ENCODE measurements at regions not wholly inside any gene's neighbourhood (a gene's known extent, or its start where the extent isn't known, plus 50 kb on each side); places are given as distances from the start of the nearest gene placed in this dataset.

DNA sequence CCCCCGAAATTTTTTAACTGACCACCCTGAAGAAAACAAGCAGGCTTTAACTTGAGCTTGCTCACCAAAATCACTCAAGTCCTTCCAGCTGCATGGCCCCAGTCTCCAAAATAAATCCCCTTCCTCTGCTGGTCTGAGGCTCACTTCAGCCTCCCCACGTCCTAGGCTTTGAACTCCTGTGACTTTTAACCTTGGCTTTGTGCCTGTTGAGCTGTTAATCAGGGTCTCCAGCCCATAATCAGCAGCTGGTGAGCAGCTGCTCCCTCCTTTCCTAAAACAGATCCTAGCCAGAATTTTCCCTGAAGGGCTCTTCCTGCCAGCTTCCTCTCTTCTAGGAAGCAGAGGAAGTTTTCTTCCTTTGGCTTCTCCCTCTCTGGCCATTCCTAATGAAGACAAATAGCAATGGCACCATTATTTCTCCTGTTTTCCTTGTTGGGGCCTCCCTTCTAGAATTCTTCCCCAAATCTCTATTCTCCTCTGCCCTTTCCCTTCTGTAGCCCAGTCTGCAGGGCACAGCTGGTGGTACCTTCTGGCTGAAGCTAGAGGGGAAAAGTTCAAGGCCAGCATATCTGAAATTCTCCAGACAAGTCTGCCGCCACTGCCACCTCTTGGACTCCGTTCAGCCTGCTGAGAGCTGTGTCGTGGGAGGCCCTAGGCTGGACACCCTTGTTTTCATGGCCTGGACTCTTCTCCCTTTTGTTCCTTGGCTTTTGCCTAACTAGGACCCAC is 152.1 kb downstream of the NOC3L start:
- Histone ChIP-seq H3K27me3 (ENCODE audit: low read depth, low read length) (no peaks in the 10 kb centered on the region), H3K4me1 (ENCODE audit: control insufficient read depth in 1 of 2, insufficient read depth in 2 of 2, low read length in 2 of 2) (peaks cover 0 to 25% of the 10 kb centered on the region in 2 donors), H3K36me3 (ENCODE audit: control insufficient read depth in 1 of 2, insufficient read depth in 2 of 2, low read length in 2 of 2) (no peaks in the 10 kb centered on the region), H3K27ac (ENCODE audit: low read length) (no peak overlapping the region), H3K9me3 (ENCODE audit: control insufficient read depth in 1 of 2, low read length in 2 of 2) (no peaks in the 10 kb centered on the region), H3K4me3 (ENCODE audit: low read depth in 1 of 2, low read length in 2 of 2) (no peak overlapping the region)

DNA sequence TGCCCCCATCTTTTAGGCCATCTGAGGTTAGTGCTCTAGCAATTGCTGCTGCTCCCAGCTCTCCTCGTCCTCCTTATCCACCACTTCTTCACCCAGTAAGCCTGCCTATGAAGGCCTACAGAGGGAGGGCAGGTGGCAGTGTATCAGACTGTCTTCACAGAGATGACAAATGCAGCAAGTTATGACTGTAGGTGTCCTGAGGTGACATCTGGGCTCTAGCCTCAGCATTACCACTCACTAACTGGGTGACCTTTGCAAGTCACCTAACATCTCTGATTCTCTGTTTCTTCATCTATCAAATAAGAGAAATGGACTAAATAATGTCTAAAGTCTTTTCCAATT is 151.6 kb downstream of the NOC3L start:
- Histone ChIP-seq H3K27me3 (ENCODE audit: low read depth, low read length) (no peaks in the 10 kb centered on the region), H3K4me3 (ENCODE audit: low read depth in 1 of 2, low read length in 2 of 2) (no peak overlapping the region), H3K27ac (ENCODE audit: low read length) (no peak overlapping the region), H3K36me3 (ENCODE audit: control insufficient read depth in 1 of 2, insufficient read depth in 2 of 2, low read length in 2 of 2) (no peaks in the 10 kb centered on the region), H3K9me3 (ENCODE audit: control insufficient read depth in 1 of 2, low read length in 2 of 2) (no peaks in the 10 kb centered on the region), H3K4me1 (ENCODE audit: control insufficient read depth in 1 of 2, insufficient read depth in 2 of 2, low read length in 2 of 2) (peaks cover 0 to 19% of the 10 kb centered on the region in 2 donors)

DNA sequence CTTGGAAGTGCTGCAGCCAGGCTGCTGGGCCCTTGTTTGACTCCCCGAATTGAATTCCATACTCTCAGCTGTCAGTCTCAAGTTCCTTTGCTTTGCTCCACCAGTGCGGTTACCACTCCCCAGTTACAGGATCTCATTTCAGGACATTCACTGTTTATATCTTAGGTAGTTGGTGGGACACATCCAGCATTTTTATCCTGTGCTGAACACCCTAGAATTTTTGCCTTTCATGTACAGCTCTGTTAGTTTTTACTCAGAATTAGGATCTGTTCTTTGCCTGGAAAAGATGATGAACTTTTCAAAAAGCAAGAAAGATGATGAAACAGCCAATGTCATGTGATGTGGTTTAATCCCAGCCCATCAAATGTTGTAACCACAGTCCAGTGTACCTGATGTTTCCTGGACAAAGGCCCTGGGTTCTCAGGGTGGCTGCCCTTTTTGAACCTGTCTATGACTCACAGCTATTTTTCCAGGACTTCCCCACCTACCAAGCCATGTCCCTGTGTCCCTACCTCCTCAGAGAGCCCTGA is 149.7 kb downstream of the NOC3L start:
- Histone ChIP-seq H3K9me3 (ENCODE audit: control insufficient read depth in 1 of 2, low read length in 2 of 2) (no peaks in the 10 kb centered on the region), H3K4me3 (ENCODE audit: low read depth in 1 of 2, low read length in 2 of 2) (no peak overlapping the region), H3K4me1 (ENCODE audit: control insufficient read depth in 1 of 2, insufficient read depth in 2 of 2, low read length in 2 of 2) (peaks cover 0 to 20% of the 10 kb centered on the region in 2 donors), H3K36me3 (ENCODE audit: control insufficient read depth in 1 of 2, insufficient read depth in 2 of 2, low read length in 2 of 2) (no peaks in the 10 kb centered on the region), H3K27me3 (ENCODE audit: low read depth, low read length) (no peaks in the 10 kb centered on the region), H3K27ac (ENCODE audit: low read length) (no peak overlapping the region)

DNA sequence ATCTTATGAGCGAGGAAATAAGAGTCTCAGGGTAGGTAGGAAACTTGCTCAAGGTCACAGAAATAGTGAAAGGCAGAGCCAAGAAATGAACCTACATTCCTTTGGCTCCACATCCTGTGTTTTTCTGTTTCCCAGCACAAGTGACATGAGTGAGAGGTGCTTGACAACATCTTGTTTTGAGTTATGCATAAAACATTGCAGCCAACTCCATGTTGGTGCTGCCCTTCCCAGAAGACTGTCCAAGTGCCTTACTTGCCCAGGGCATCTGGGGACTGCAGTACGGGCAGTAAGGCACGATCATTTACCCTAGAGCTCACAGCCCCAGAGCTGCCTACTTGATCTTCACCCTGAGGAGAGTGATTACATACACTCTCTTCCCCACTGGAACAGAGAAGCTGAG is 148.8 kb downstream of the NOC3L start:
- Histone ChIP-seq H3K27me3 (ENCODE audit: low read depth, low read length) (no peaks in the 10 kb centered on the region), H3K27ac (ENCODE audit: low read length) (no peak overlapping the region), H3K36me3 (ENCODE audit: control insufficient read depth in 1 of 2, insufficient read depth in 2 of 2, low read length in 2 of 2) (no peaks in the 10 kb centered on the region), H3K4me1 (ENCODE audit: control insufficient read depth in 1 of 2, insufficient read depth in 2 of 2, low read length in 2 of 2) (peaks cover 0 to 20% of the 10 kb centered on the region in 2 donors), H3K4me3 (ENCODE audit: low read depth in 1 of 2, low read length in 2 of 2) (no peak overlapping the region), H3K9me3 (ENCODE audit: control insufficient read depth in 1 of 2, low read length in 2 of 2) (no peaks in the 10 kb centered on the region)

DNA sequence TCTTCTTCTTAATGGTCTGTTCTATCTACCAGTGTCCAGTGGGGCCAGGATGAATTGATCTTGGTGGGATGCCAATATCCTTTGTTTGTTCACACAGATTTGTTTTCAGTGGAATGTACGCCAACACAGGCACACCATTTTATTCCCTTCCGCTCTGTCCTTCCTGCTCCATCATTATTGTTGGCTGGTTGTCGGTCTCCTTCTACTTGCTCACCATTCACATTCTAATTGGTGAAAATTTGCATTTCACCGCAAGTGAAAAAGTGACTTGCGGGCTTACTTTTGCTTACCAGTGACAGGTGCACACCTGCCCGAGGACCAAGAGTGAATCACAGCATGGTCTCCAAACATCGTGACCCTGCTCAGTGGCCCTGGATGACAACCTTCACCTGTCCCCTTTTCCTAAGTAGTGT is 148.3 kb downstream of the NOC3L start:
- H3K4me1 ChIP-seq (ENCODE audit: control insufficient read depth in 1 of 2, insufficient read depth in 2 of 2, low read length in 2 of 2) = peaks cover 0 to 20% of the 10 kb centered on the region in 2 donors
- no peaks in the 10 kb centered on the region for H3K9me3 ChIP-seq (ENCODE audit: control insufficient read depth in 1 of 2, low read length in 2 of 2)
- no peaks in the 10 kb centered on the region for H3K36me3 ChIP-seq (ENCODE audit: control insufficient read depth in 1 of 2, insufficient read depth in 2 of 2, low read length in 2 of 2)
- H3K4me3 ChIP-seq (ENCODE audit: low read depth in 1 of 2, low read length in 2 of 2) = no peak overlapping the region
- no peaks in the 10 kb centered on the region for H3K27me3 ChIP-seq (ENCODE audit: low read depth, low read length)
- H3K27ac ChIP-seq (ENCODE audit: low read length) = no peak overlapping the region

DNA sequence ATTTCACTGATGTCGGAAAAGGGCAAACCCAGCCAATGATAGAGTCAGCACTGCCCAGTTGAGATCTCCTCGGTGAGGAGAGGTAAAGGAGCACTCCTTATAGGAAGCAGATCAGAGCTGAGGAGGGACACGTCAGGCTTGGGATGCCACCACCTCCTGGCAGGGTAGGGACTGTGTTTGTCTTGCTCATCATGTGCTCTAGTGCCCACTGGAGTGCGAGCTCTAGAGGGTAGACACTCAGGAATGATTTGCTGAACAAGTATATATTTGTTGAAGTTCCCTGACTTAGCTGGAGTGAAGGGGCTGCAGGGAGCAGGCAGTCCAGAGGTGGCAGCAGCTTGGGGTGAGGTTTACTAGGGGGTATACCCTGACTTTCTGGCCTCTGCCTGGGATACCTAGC is 146.5 kb downstream of the NOC3L start:
- H3K27ac ChIP-seq (ENCODE audit: low read length) = no peak overlapping the region
- H3K4me1 ChIP-seq (ENCODE audit: control insufficient read depth in 1 of 2, insufficient read depth in 2 of 2, low read length in 2 of 2) = peaks cover 0 to 11% of the 10 kb centered on the region in 2 donors
- no peaks in the 10 kb centered on the region for H3K9me3 ChIP-seq (ENCODE audit: control insufficient read depth in 1 of 2, low read length in 2 of 2)
- H3K4me3 ChIP-seq (ENCODE audit: low read depth in 1 of 2, low read length in 2 of 2) = no peak overlapping the region
- H3K36me3 ChIP-seq (ENCODE audit: control insufficient read depth in 1 of 2, insufficient read depth in 2 of 2, low read length in 2 of 2) = no peaks in the 10 kb centered on the region
- H3K27me3 ChIP-seq (ENCODE audit: low read depth, low read length) = no peaks in the 10 kb centered on the region

DNA sequence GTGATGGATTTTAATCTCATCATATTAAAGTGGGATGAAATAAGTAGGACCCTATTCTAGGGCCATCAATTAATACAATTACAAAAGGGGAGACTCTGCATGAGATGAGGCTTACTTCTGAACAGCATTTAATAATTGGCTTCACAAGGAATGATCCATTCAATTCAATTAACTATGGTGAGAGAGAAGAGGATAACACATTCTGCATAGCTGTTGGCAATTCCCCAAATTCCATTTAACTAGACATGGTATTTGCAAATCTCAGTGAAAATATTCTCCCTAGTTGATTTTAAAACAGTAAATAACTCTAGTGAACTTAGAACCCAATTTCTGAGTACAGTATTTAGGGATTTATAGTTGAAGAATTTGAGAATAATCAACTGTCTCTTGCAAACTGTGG is 145.3 kb downstream of the NOC3L start:
- Histone ChIP-seq H3K9me3 (ENCODE audit: control insufficient read depth in 1 of 2, low read length in 2 of 2) (no peaks in the 10 kb centered on the region), H3K27ac (ENCODE audit: low read length) (no peak overlapping the region), H3K4me1 (ENCODE audit: control insufficient read depth in 1 of 2, insufficient read depth in 2 of 2, low read length in 2 of 2) (peaks cover 0 to 11% of the 10 kb centered on the region in 2 donors), H3K4me3 (ENCODE audit: low read depth in 1 of 2, low read length in 2 of 2) (no peak overlapping the region), H3K36me3 (ENCODE audit: control insufficient read depth in 1 of 2, insufficient read depth in 2 of 2, low read length in 2 of 2) (no peaks in the 10 kb centered on the region), H3K27me3 (ENCODE audit: low read depth, low read length) (no peaks in the 10 kb centered on the region)

DNA sequence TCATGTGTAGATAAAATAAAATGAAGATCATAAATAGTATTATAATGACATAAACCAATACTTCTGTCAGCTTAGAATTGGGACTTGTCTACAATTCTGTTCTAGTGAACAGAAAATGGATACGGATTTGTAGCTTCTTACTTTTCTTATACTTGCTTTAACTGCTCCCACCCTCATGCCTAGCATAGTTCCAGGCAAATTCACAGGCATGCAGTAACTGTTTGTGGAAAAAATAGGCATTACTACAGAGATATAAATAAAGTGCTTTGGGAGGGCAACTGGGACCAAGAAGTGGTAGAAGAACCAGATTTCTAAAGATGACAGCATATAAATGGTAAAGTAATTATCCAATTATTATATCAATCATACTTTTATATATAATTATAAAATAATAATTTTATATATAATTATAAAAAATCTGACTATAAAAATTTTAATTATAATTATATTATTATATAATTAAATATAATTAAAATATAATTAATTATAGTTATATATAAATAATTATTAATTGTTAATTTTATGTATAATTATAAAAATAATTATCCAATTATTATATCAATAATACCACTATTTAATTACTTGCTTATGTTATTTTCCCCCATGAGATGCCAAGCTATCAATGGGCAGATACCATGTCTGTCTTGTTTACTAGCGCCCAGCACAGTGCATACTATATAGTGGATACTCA is 144.1 kb downstream of the NOC3L start:
- Histone ChIP-seq H3K9me3 (ENCODE audit: control insufficient read depth in 1 of 2, low read length in 2 of 2) (no peaks in the 10 kb centered on the region), H3K27me3 (ENCODE audit: low read depth, low read length) (no peaks in the 10 kb centered on the region), H3K27ac (ENCODE audit: low read length) (no peak overlapping the region), H3K4me3 (ENCODE audit: low read depth in 1 of 2, low read length in 2 of 2) (no peak overlapping the region), H3K36me3 (ENCODE audit: control insufficient read depth in 1 of 2, insufficient read depth in 2 of 2, low read length in 2 of 2) (no peaks in the 10 kb centered on the region), H3K4me1 (ENCODE audit: control insufficient read depth in 1 of 2, insufficient read depth in 2 of 2, low read length in 2 of 2) (peaks cover 0 to 6% of the 10 kb centered on the region in 2 donors)

DNA sequence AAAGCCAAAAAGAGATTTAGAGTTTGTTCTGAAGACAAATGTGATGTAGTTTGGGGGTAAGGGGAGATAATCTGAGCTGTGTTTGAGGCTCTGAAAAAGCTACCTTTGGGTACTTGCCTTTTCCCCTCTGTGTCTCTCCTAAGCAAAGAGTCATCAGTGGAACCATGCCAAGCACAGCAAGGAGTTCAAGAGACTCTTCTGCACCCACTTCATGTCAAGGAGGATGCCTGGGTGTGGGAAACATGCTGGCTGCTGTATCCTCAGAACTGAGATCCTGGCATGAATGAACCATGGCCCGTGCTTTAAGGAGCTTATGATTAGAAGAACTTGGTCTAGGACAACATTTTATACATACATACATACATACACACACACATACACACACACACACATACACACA is 142.9 kb downstream of the NOC3L start:
- Histone ChIP-seq H3K36me3 (ENCODE audit: control insufficient read depth in 1 of 2, insufficient read depth in 2 of 2, low read length in 2 of 2) (no peaks in the 10 kb centered on the region), H3K4me3 (ENCODE audit: low read depth in 1 of 2, low read length in 2 of 2) (no peak overlapping the region), H3K4me1 (ENCODE audit: control insufficient read depth in 1 of 2, insufficient read depth in 2 of 2, low read length in 2 of 2) (peaks cover 0 to 13% of the 10 kb centered on the region in 2 donors), H3K9me3 (ENCODE audit: control insufficient read depth in 1 of 2, low read length in 2 of 2) (no peaks in the 10 kb centered on the region), H3K27me3 (ENCODE audit: low read depth, low read length) (no peaks in the 10 kb centered on the region), H3K27ac (ENCODE audit: low read length) (no peak overlapping the region)

DNA sequence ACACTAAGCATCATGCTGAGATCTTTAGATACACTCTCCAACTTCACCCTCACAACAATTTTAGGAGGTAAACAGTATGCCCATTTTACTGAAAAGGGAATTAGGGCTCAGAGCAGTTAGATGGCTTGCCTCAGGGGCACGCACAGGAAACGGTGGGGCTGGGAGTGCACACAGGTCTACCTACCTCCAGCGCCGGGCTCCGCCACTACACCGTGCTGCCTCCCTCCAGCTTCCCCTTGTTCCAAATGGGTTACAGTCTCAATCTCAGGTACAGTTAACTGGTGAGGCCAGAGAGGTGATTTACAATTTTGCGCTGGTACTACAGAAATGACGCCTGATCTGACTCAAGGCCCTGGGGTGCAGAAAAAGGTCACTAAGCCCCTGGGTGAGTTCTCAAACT is 142.0 kb downstream of the NOC3L start:
- Histone ChIP-seq H3K4me3 (ENCODE audit: low read depth in 1 of 2, low read length in 2 of 2) (no peak overlapping the region), H3K27me3 (ENCODE audit: low read depth, low read length) (no peaks in the 10 kb centered on the region), H3K36me3 (ENCODE audit: control insufficient read depth in 1 of 2, insufficient read depth in 2 of 2, low read length in 2 of 2) (no peaks in the 10 kb centered on the region), H3K27ac (ENCODE audit: low read length) (no peak overlapping the region), H3K4me1 (ENCODE audit: control insufficient read depth in 1 of 2, insufficient read depth in 2 of 2, low read length in 2 of 2) (peaks cover 0 to 13% of the 10 kb centered on the region in 2 donors), H3K9me3 (ENCODE audit: control insufficient read depth in 1 of 2, low read length in 2 of 2) (no peaks in the 10 kb centered on the region)

DNA sequence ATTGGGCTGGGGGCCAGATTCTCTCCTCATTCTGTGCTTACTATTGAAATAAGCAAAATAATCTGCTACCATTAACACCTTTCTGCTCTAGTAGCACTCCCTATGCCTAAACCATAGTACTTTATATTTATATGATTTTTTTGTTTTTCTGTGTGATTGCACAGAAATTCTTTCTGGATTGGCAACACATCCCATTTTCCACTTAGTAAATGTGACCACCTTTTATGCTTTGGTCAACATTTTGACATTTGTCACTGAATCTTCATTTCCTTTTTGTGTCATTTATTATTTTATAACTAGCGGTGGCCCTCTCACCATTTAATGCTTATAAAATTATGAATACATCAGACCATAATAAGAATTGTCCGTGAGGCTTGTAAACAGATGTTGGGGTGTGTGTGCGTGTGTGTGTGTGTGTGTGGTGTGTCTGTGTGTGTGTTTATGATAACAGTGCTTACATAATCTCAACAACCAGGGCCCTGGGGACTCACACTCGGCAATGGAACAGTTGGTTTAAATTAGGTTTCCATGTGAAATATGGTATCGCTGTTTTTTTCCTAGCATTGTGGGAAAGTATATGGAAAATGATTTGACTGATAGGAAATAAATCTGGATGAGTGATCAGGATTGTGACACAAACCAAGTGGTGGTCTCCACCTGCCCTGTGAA is 138.9 kb downstream of the NOC3L start:
- Histone ChIP-seq H3K27ac (ENCODE audit: low read length) (no peak overlapping the region), H3K4me3 (ENCODE audit: low read depth in 1 of 2, low read length in 2 of 2) (no peak overlapping the region), H3K36me3 (ENCODE audit: control insufficient read depth in 1 of 2, insufficient read depth in 2 of 2, low read length in 2 of 2) (no peaks in the 10 kb centered on the region), H3K27me3 (ENCODE audit: low read depth, low read length) (no peaks in the 10 kb centered on the region), H3K4me1 (ENCODE audit: control insufficient read depth in 1 of 2, insufficient read depth in 2 of 2, low read length in 2 of 2) (peaks cover 0 to 7% of the 10 kb centered on the region in 2 donors), H3K9me3 (ENCODE audit: control insufficient read depth in 1 of 2, low read length in 2 of 2) (no peaks in the 10 kb centered on the region)
